ENCODE measurements at regions not wholly inside any gene's neighbourhood (a gene's known extent, or its start where the extent isn't known, plus 50 kb on each side); places are given as distances from the start of the nearest gene placed in this dataset.

GRCh38 chr13:109995578-109995977 is 209.2 kb upstream of the IRS2 start:
- no peak for TF ChIP-seq CTCF (IDR thresholded peaks at IDR 0.05 in 8 of 11, conservative IDR thresholded peaks at IDR 0.05 in 3 of 11)
- TF ChIP-seq POLR2AphosphoS5 (IDR thresholded peaks at IDR 0.05): no peak
- TF ChIP-seq POLR2A (IDR thresholded peaks at IDR 0.05): no peak
- H3K4me1 ChIP-seq: no peaks in the 10 kb centered on the region
- no peak overlapping the region for H3K27ac ChIP-seq
- peaks cover 0 to 5% (median 0%) of the 10 kb centered on the region in 7 donors for H3K27me3 ChIP-seq (replicated peaks in 1 of 7)
- DNase-seq: no peak
- no peaks in the 10 kb centered on the region for H3K36me3 ChIP-seq
- intact Hi-C loops (cut with DNase I; ENCODE audit: low total_unique reads): no loop called here
- no peak overlapping the region for H3K4me3 ChIP-seq
- H3K9me3 ChIP-seq: peaks cover 0 to 3% (median 0%) of the 10 kb centered on the region in 8 donors
- WGBS, 5 donors: 82 to 90% (median 88%) methylated on average over 2 of the region's 2 CpGs

- Histone ChIP-seq H3K36me3 (no peaks in the 10 kb centered on the region), H3K9me3 (peaks cover 0 to 3% (median 0%) of the 10 kb centered on the region in 8 donors), H3K4me1 (no peaks in the 10 kb centered on the region), H3K4me3 (no peak overlapping the region), H3K27ac (no peak overlapping the region), H3K27me3 (replicated peaks in 1 of 7) (peaks cover 0 to 5% (median 0%) of the 10 kb centered on the region in 7 donors)
- no peak for DNase-seq
- intact Hi-C loops (cut with DNase I; ENCODE audit: low total_unique reads): no loop called here
- TF ChIP-seq POLR2AphosphoS5 (IDR thresholded peaks at IDR 0.05): no peak
- WGBS, 5 donors: 86 to 92% (median 90%) methylated on average over 6 of the region's 6 CpGs
Observed at GRCh38 chr13:109990296-109990695, 203.9 kb upstream of the IRS2 start.

GRCh38 chr13:109989686-109990085 is 203.3 kb upstream of the IRS2 start:
- no peak overlapping the region for H3K4me3 ChIP-seq
- no peaks in the 10 kb centered on the region for H3K36me3 ChIP-seq
- 83 to 87% (median 86%) methylated on average over 3 of the region's 3 CpGs for WGBS, 5 donors
- DNase-seq: no peak
- intact Hi-C loops (cut with DNase I; ENCODE audit: low total_unique reads): no loop called here
- H3K9me3 ChIP-seq: peaks cover 0 to 3% (median 0%) of the 10 kb centered on the region in 8 donors
- no peak overlapping the region for H3K27ac ChIP-seq
- peaks cover 0 to 5% (median 0%) of the 10 kb centered on the region in 7 donors for H3K27me3 ChIP-seq (replicated peaks in 1 of 7)
- no peaks in the 10 kb centered on the region for H3K4me1 ChIP-seq
- TF ChIP-seq POLR2AphosphoS5 (IDR thresholded peaks at IDR 0.05) (no peak), POLR2A (IDR thresholded peaks at IDR 0.05) (no peak), CTCF (IDR thresholded peaks at IDR 0.05 in 8 of 11, conservative IDR thresholded peaks at IDR 0.05 in 3 of 11) (no peak)

GRCh38 chr13:109989155-109989554 is 202.8 kb upstream of the IRS2 start:
- WGBS, 5 donors: 71 to 89% (median 83%) methylated on average over 4 of the region's 4 CpGs
- DNase-seq: no peak
- Histone ChIP-seq H3K27ac (no peak overlapping the region), H3K27me3 (replicated peaks in 1 of 7) (peaks cover 0 to 2% (median 0%) of the 10 kb centered on the region in 7 donors), H3K9me3 (peaks cover 0 to 3% (median 0%) of the 10 kb centered on the region in 8 donors), H3K4me3 (no peak overlapping the region), H3K4me1 (no peaks in the 10 kb centered on the region), H3K36me3 (no peaks in the 10 kb centered on the region)
- intact Hi-C loops (cut with DNase I; ENCODE audit: low total_unique reads): no loop called here
- no peak for TF ChIP-seq CTCF (IDR thresholded peaks at IDR 0.05 in 8 of 11, conservative IDR thresholded peaks at IDR 0.05 in 3 of 11)
- TF ChIP-seq POLR2AphosphoS5 (IDR thresholded peaks at IDR 0.05): no peak
- TF ChIP-seq POLR2A (IDR thresholded peaks at IDR 0.05): no peak

- no peaks in the 10 kb centered on the region for H3K4me1 ChIP-seq
- WGBS, 5 donors: 93 to 100% (median 95%) methylated on average over 1 of the region's 1 CpG
- TF ChIP-seq POLR2AphosphoS5 (IDR thresholded peaks at IDR 0.05) (no peak), POLR2A (IDR thresholded peaks at IDR 0.05) (no peak), CTCF (IDR thresholded peaks at IDR 0.05 in 8 of 11, conservative IDR thresholded peaks at IDR 0.05 in 3 of 11) (no peak)
Observed at GRCh38 chr13:109986851-109987250, 200.5 kb upstream of the IRS2 start.

More at GRCh38 chr13:109986851-109987250, 200.5 kb upstream of the IRS2 start:
- no peak overlapping the region for H3K27ac ChIP-seq
- no peaks in the 10 kb centered on the region for H3K36me3 ChIP-seq
- no peaks in the 10 kb centered on the region for H3K9me3 ChIP-seq
- no peaks in the 10 kb centered on the region for H3K27me3 ChIP-seq (replicated peaks in 1 of 7)
- intact Hi-C loops (cut with DNase I; ENCODE audit: low total_unique reads): no loop called here
- no peak for DNase-seq
- no peak overlapping the region for H3K4me3 ChIP-seq
